ENCODE measurements at regions not wholly inside any gene's neighbourhood (a gene's known extent, or its start where the extent isn't known, plus 50 kb on each side); places are given as distances from the start of the nearest gene placed in this dataset.

- TF ChIP-seq CTCF (IDR thresholded peaks at IDR 0.05): no peak
- no peak for TF ChIP-seq POLR2A (IDR thresholded peaks at IDR 0.05)
These were observed 225.3 kb downstream of the THBS2 start for GRCh38 chr6:169028343-169028742.

Measured in body of pancreas (tissue), 4 donors.